HG03432 (cell line): ENCODE measurements at regions not wholly inside any gene's neighbourhood (a gene's known extent, or its start where the extent isn't known, plus 50 kb on each side); places are given as distances from the start of the nearest gene placed in this dataset.

ENCODE experiments used
- ATAC-seq: cut with Tn5 transposase; IDR thresholded peaks from one replicate; pipeline ENCODE4 v1.9.1; 2021; ENCODE audit warnings: mild to moderate bottlenecking, moderate library complexity; ENCODE audit not compliant: unreplicated experiment

GRCh38 chr1:4944911-4945310 is 290.5 kb downstream of the AJAP1 start:
- no peak for ATAC-seq

DNA sequence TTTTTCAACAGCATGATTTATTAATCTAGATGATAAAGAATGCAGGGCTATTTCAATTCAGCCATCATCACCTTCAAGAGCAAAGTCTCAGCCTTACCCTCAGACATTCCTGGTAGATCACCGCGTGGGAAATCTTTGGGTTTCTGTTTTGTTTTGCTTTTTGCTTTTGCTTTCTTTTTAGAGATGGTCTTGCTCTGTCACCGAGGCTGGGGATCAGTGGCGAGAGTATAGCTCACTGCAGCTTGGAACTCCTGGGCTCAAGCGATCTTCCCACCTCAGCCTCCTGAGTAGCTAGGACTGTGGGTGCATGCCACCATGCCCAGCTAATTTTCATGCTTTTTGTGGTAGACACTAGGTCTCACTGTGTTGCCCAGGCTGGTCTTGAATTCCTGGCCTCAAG is 289.7 kb downstream of the AJAP1 start:
- ATAC-seq, result no peak

DNA sequence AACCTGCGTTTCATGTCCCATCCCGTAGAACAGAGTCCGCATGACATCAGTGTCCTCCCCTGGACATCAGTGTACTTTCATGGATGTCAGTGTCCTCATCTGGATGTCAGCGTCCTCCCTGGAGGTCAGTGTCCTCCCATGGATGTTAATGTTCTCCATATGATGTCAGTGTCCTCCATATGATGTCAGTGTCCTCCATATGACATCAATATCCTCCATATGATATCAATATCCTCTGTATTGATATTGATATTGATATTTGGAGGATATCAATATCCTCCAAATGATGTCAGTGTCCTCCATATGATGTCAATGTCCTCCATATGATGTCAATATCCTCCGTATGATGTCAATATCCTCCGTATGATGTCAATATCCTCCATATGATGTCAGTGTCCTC is 284.9 kb downstream of the AJAP1 start:
- ATAC-seq, result no peak

DNA sequence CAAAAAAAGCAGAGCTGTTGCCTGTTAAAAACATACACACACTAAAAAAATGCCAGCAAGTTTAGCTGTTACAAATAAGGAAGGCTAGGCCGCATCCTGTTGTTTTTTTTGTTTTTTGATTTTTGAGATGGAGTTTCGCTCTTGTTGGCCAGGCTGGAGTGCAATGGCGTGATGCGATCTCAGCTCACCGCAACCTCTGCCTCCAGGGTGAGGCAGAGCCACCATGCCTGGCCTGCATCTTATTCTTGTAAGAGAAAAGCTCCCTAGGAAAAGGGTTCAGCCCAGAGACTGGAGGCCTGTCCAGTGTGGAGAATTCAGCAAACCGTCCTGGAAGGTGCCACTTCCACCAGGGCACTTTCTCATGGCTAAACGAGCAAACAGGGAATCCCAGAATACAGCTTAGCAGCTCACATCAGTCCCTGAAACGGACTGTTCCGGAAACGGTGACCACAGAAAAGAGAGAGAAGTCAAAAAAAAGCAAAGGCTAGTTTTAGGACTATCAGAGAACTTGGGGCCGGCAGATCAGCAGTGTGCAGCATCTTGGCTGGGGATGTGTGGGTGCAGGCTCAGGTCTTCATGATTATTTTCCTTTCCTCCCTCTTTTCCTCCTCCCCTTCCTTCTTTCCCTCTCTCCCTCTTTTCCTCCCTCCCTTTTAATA is 283.6 kb downstream of the AJAP1 start:
- ATAC-seq, result no peak

DNA sequence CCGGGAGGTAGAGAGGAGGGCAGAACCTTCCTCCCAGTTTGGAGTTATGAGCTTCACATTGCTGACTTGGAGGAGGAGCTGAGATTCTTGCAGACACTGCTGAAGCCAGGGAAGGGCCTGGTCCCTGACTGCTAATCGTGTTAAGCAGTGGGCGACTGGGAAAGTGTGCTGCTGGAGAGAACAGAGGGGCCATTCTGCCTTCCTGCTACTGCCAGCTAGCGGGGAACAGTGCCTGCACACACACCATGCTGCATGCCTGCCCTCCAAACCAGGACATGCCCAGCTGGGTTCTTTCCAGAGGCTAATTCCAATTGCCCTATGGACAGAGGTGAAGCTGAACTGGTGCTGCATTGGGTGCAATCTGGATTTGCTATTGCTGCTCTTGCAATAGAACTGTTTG is 281.4 kb downstream of the AJAP1 start:
- ATAC-seq, result no peak

GRCh38 chr1:4933232-4933631 is 278.8 kb downstream of the AJAP1 start:
- no peak for ATAC-seq

DNA sequence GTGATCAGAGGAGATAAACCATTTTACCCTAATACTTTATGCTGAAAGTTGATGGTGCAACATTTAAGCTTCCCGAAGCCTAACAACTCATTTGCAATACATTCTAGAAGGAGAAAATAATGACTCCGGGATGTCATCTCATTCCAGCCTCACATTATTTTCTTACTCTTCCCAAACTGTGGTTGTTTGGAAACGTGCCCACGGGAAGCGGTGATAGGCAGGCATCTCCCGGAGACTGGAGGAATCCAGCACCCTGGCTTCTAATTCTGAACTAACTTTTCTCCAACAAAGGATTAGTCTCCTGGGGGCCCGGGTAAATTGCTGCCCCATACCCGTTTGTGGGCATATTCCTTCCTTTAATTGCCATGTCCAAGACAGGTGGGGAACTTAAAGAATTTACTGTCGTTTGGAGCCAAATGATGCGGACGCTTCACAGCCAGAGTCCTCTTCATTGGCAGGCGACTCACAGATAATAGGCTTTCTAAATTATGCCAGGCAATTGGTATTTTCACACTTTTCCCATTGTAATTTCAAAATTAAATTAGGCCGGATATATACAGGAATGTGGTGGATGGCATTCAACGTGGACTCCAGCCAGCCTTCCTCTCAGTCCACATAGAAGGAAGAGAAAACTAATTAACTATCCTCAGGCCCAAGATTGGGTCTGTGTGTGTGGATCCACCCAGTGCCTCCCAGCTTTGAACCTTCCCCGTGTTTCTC is 278.1 kb downstream of the AJAP1 start:
- ATAC-seq, result no peak

GRCh38 chr1:4931486-4931885 is 277.1 kb downstream of the AJAP1 start:
- ATAC-seq, result no peak

DNA sequence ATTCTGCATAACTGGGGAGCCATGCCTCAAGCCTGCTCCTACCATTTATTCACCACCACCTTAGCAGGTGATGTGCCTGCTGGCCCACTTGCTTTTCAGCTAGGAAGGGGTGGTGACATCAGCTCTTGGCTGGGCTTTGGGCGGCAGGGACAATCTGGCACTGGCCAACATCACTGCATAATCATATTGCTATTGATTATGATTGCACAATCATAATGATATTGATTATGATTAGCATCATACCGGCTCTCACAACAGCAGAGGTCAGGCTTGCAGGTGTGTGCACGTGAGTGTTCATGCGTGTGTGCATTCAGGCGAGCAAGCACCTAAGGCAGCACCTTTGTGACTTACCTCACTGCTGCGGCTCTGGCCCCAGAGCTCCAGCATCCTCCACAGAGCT is 273.8 kb downstream of the AJAP1 start:
- ATAC-seq, result no peak

- no peak for ATAC-seq
Measured at GRCh38 chr1:4924356-4924755, 269.9 kb downstream of the AJAP1 start.

DNA sequence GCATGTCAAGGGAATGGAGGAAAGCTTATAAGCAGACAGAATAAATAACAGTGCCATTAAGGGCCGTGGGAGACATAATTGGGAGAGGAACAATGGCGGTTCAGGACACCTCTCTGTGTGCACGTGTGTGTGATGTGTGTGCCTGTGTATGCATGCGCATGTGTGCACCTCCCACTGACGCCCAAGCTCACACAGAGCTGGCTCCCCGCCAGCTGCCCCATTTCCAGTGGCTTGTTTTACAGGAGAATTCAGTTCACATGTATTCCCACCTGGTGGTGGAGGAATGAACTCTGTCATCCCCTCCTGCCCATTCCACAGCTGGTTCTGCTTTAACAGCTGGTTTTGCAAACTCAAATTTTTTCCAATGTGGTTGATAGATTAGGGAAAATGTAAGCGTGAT is 262.2 kb downstream of the AJAP1 start:
- no peak for ATAC-seq

DNA sequence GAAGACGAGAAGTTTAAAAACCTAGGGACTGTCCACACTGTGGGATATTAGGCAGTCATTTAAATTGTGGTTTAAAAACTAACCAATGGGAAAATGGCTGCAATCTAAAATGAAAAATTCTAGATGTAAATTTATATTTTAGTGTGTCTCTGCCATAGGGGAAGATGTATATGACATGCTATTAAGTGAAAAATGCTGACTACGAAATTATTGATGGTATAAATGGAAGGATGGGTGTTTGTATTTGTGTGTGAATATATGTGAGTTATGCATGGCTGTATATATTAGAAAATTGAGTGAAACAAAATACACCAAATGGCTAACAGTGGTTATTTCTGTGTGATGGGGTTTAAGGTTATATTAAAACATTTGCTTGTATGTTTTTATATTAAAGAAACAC is 260.7 kb downstream of the AJAP1 start:
- ATAC-seq, result no peak

DNA sequence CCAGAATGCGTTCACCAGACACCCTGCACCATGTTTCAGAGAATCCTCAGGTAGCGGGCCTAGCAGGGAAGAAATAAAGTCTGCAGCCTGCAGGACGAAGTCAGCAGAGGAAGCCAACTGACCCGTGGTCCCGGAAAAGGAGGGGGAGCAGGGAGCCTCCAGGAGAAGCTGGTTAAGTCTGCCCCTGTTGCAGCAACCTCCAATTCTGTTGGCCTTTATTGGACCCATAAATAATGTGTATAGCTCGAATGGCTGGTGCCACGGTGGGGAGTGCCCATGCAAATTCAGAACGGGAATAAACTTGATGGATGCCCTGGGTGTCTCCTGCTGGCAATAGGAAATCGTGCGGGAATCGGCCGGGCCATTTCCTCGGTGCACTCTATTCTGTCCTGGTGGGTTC is 254.1 kb downstream of the AJAP1 start:
- no peak for ATAC-seq

DNA sequence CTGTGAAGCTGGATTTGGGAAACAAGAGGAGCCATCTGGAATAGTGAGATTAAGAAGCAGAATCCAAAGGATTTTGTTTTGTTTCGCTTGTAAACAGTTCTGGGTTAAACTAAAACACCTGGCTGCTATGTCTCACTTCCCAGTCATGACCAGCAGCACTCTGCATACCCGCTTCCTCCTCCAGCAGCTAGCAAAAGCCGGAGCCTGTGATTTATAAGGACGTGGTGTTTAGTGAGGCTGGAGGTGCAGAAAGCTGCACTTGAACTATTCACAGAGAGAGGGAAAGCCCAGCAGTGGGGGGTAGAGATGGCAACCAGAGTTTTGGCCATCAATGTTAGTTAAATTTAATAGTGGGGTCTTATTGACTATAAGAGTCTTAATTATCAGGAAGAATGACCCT is 240.2 kb downstream of the AJAP1 start:
- no peak for ATAC-seq

DNA sequence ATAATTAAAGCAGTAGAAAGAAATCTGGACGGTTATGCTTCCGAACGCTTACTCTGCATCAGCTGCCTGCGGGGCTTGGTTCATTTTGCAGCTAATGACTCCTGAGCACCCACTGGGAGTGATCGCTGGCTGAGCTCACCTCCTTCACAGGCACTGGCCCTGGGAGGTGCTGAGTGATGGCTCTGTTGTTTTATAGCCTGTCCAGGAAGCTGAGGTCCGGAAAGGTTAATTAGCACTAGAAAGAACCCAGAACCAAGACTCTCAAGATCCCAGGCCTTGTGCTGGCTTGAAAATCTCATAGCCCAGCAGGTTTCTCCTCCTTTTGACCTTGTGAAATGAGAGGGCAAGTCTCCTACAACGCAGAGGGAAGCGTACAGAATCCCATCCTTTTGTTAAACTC is 226.2 kb downstream of the AJAP1 start:
- ATAC-seq, result no peak

GRCh38 chr1:4877426-4877825 is 223.0 kb downstream of the AJAP1 start:
- ATAC-seq, result no peak

DNA sequence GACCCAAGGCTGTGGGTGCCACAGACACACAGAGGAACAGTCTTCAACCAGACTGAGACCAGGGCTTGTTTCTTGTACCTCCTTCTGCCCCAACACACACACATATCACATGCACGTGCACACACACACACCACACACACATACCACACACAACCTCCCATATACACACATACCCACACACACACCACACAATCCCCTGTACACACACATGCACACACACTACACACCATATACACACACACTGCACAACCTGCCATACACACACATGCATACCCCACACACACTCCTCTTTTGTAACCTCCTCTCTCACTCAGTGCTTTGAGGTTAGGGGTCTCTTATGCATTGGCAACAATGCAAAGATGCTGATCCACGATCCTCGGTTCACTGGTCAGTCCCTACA is 217.0 kb downstream of the AJAP1 start:
- ATAC-seq, result no peak

- no peak for ATAC-seq
Measured at GRCh38 chr1:4868521-4868920, 214.1 kb downstream of the AJAP1 start.

DNA sequence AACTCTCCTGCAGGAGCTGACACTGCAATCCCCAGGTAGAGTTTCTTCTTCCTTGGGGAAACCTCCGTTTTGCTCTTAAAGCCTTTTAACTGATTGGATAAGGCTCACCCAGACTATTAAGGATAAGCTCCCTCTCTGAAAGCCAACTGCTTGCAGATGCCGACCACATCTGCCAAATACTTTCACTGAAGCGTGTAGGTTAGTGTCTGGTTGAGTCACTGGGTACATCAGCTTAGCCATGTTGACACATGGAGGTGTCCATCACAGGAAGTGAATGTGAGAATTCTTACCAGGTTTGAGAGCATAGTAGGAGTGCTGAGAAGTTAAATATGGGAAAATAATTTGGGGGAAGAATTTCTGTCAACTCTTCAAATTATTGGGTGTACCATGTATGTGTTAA is 202.0 kb downstream of the AJAP1 start:
- ATAC-seq, result no peak

GRCh38 chr1:4854367-4854766 is 200.0 kb downstream of the AJAP1 start:
- ATAC-seq, result no peak

DNA sequence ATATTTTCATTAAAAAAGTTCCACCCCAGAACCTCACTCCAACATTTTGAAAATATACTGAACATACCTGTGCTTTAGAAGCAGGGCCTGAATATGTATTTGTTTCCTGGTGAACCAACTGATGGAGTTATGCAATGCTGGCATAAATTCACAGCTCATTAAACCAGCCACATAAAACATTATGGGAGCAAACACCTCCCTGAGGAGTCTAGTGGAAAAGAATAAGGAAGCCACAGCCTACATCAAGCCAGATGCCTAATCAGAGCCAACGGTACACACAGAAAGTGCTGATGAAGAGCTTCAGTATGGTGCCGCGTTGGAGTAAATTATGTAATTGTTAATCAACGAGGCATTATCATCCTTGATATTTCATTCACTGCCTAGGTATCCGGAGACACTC is 199.5 kb downstream of the AJAP1 start:
- no peak for ATAC-seq

GRCh38 chr1:4851385-4852065 is 197.1 kb downstream of the AJAP1 start:
- no peak for ATAC-seq
